H1 (cell line): ENCODE measurements at regions not wholly inside any gene's neighbourhood (a gene's known extent, or its start where the extent isn't known, plus 50 kb on each side); places are given as distances from the start of the nearest gene placed in this dataset.
A peak's percentile ranks its signal among the peaks of the same experiment; 100 is the strongest.

Experiments used
- CTCF ChIA-PET: fragments of 300-600 bp; sonication (Branson Sonifier 250); formaldehyde crosslinking; loops from one replicate; lab custom pipeline; 2021; ENCODE audit not compliant: partially characterized antibody; lab: Charles Lee
- POLR2A ChIA-PET: fragments of 300-600 bp; sonication (Branson Sonifier 250); formaldehyde crosslinking; loops from one replicate; lab custom pipeline; 2021; ENCODE audit warnings: inconsistent platforms; ENCODE audit not compliant: partially characterized antibody; lab: Charles Lee
- DNase-seq, 2 experiments: peaks; one replicate each; pipeline versions ENCODE4 v3.0.0 to v3.0.0-alpha.2; 2010 to 2022; ENCODE audit warnings: low spot score in 2 of 2, low read depth in 1 of 2, mixed read lengths in 1 of 2
- FAIRE-seq: peaks from 2 replicates; lab custom pipeline; 2011; peaks lifted over from hg19 to GRCh38; lab: Jason Lieb, UNC
- H2AFZ ChIP-seq: 2 replicates; pipeline ENCODE4 v1.8.1; 2012; ENCODE audit warnings: low read length, inconsistent platforms
- H2AK5ac ChIP-seq: 2 replicates; pipeline ENCODE4 v1.6.1; 2013; ENCODE audit warnings: low read depth, low read length
- H2BK120ac ChIP-seq: replicated peaks from 2 replicates; pipeline ENCODE3; 2013; ENCODE audit warnings: low read depth, low read length, inconsistent platforms
- H2BK12ac ChIP-seq: 2 replicates; pipeline ENCODE4 v1.6.1; 2013; ENCODE audit warnings: low read depth, low read length
- H2BK15ac ChIP-seq: 2 replicates; pipeline ENCODE4 v1.6.1; 2013; ENCODE audit warnings: low read length
- H2BK20ac ChIP-seq: 2 replicates; pipeline ENCODE4 v1.6.1; 2013; ENCODE audit warnings: low read length
- H2BK5ac ChIP-seq: 2 replicates; pipeline ENCODE4 v1.6.1; 2013; ENCODE audit warnings: low read depth, low read length
- H3K14ac ChIP-seq: 2 replicates; pipeline ENCODE4 v1.6.1; 2013; ENCODE audit warnings: inconsistent platforms; ENCODE audit not compliant: insufficient read length
- H3K18ac ChIP-seq: 2 replicates; pipeline ENCODE4 v1.6.1; 2013; ENCODE audit warnings: low read length; ENCODE audit errors: extremely low read depth
- H3K23ac ChIP-seq: 2 replicates; pipeline ENCODE4 v1.6.1; 2013; ENCODE audit warnings: inconsistent platforms; ENCODE audit not compliant: insufficient read length
- H3K23me2 ChIP-seq: 2 replicates; pipeline ENCODE4 v1.6.1; 2013; ENCODE audit warnings: low read depth, low read length
- H3K27ac ChIP-seq: 2 replicates; pipeline ENCODE4 v1.6.1; 2011; ENCODE audit warnings: low read depth, low read length, inconsistent platforms
- H3K27me3 ChIP-seq, 4 experiments: replicated peaks in 1 of 4; 1 replicate in 1 of 4; 2 replicates in 3 of 4; pipeline versions ENCODE4 v1.6.1 to v1.8.1; 2011 to 2013; ENCODE audit warnings: low read length in 3 of 4, mild to moderate bottlenecking in 3 of 4, inconsistent platforms in 2 of 4, mixed read lengths in 2 of 4, moderate library complexity in 1 of 4; ENCODE audit not compliant: control insufficient read depth in 3 of 4, insufficient read depth in 3 of 4; ENCODE audit errors: extremely low read depth in 1 of 4
- H3K36me3 ChIP-seq, 4 experiments: 2 replicates each; pipeline versions ENCODE4 v1.6.1 to v1.8.1; 2011 to 2013; ENCODE audit warnings: mild to moderate bottlenecking in 4 of 4, low read length in 3 of 4, moderate library complexity in 2 of 4, control low read depth in 1 of 4, inconsistent platforms in 1 of 4; ENCODE audit not compliant: insufficient read depth in 4 of 4, control insufficient read depth in 2 of 4
- H3K4ac ChIP-seq: replicated peaks from 2 replicates; pipeline ENCODE3; 2013; ENCODE audit warnings: low read length, low read depth, mixed read lengths, inconsistent platforms; ENCODE audit not compliant: insufficient read length
- H3K4me1 ChIP-seq, 4 experiments: replicated peaks in 1 of 4; 1 replicate in 1 of 4; 2 replicates in 3 of 4; pipeline versions ENCODE4 v1.6.1 to v1.8.1; 2011 to 2013; ENCODE audit warnings: low read length in 3 of 4, inconsistent platforms in 2 of 4, mixed read lengths in 1 of 4; ENCODE audit not compliant: insufficient read depth in 4 of 4, control insufficient read depth in 3 of 4
- H3K4me2 ChIP-seq, 2 experiments: 2 replicates each; pipeline versions ENCODE4 v1.6.1 to v1.8.1; 2011 to 2013; ENCODE audit warnings: low read depth in 2 of 2, low read length in 2 of 2, control low read depth in 1 of 2, inconsistent platforms in 1 of 2, mild to moderate bottlenecking in 1 of 2; ENCODE audit not compliant: insufficient read depth in 1 of 2
- H3K4me3 ChIP-seq, 4 experiments: fragments of 200-600, 300-600 bp in 1 of 4; sonication (generic), shearing (Covaris generic), sonication (Bioruptor Twin) in 1 of 4; 2 replicates each; pipeline versions ENCODE4 v1.5.1 to v1.8.1; 2011 to 2016; ENCODE audit warnings: low read length in 4 of 4, low read depth in 3 of 4, control low read depth in 2 of 4, inconsistent platforms in 2 of 4, mild to moderate bottlenecking in 2 of 4, mixed read lengths in 1 of 4, moderate library complexity in 1 of 4; ENCODE audit not compliant: insufficient read depth in 2 of 4; ENCODE audit errors: extremely low read depth in 1 of 4
- H3K56ac ChIP-seq: replicated peaks from 2 replicates; pipeline ENCODE3; 2013; ENCODE audit warnings: low read depth, mild to moderate bottlenecking, mixed read lengths, low read length, inconsistent platforms; ENCODE audit not compliant: insufficient read length
- H3K79me1 ChIP-seq: 2 replicates; pipeline ENCODE4 v1.6.1; 2013; ENCODE audit warnings: low read depth, low read length, control low read depth
- H3K79me2 ChIP-seq, 2 experiments: 2 replicates each; pipeline versions ENCODE4 v1.6.1 to v1.8.1; 2012 to 2013; ENCODE audit warnings: low read length in 2 of 2, mild to moderate bottlenecking in 2 of 2, inconsistent platforms in 1 of 2; ENCODE audit not compliant: insufficient read depth in 2 of 2, control insufficient read depth in 1 of 2
- H3K9ac ChIP-seq, 4 experiments: replicated peaks in 1 of 4; 1 replicate in 1 of 4; 2 replicates in 3 of 4; pipeline versions ENCODE4 v1.6.1 to v1.8.1; 2011 to 2013; ENCODE audit warnings: low read depth in 3 of 4, low read length in 3 of 4, control low read depth in 2 of 4, mild to moderate bottlenecking in 2 of 4, moderate library complexity in 2 of 4, inconsistent platforms in 1 of 4; ENCODE audit errors: extremely low read depth in 1 of 4
- H3K9me3 ChIP-seq, 2 experiments: 2 replicates each; pipeline versions ENCODE4 v1.6.1 to v1.8.1; 2012 to 2013; ENCODE audit warnings: mild to moderate bottlenecking in 2 of 2, moderate library complexity in 2 of 2, control low read depth in 1 of 2, inconsistent platforms in 1 of 2, low read depth in 1 of 2, low read length in 1 of 2, mixed read lengths in 1 of 2; ENCODE audit not compliant: insufficient read depth in 2 of 2
- H4K20me1 ChIP-seq, 2 experiments: replicated peaks in 1 of 2; 2 replicates each; pipeline versions ENCODE3 to v1.8.1; 2011 to 2013; ENCODE audit warnings: inconsistent platforms in 2 of 2, low read length in 2 of 2, mild to moderate bottlenecking in 1 of 2; ENCODE audit not compliant: insufficient read depth in 2 of 2, control insufficient read depth in 1 of 2
- H4K5ac ChIP-seq: 2 replicates; pipeline ENCODE4 v1.6.1; 2013; ENCODE audit warnings: low read length, low read depth, mixed read lengths, inconsistent platforms; ENCODE audit not compliant: insufficient read length
- H4K8ac ChIP-seq: 2 replicates; pipeline ENCODE4 v1.8.0; 2013; ENCODE audit warnings: mild to moderate bottlenecking, moderate library complexity, low read length, inconsistent platforms; ENCODE audit not compliant: insufficient read depth; ENCODE audit errors: extremely low read depth
- H4K91ac ChIP-seq: replicated peaks from 2 replicates; pipeline ENCODE3; 2013; ENCODE audit warnings: low read length, mixed read lengths, inconsistent platforms; ENCODE audit not compliant: insufficient read length
- BACH1 ChIP-seq: IDR thresholded peaks from 2 replicates; pipeline ENCODE4 v1.6.1; 2012; ENCODE audit warnings: low read length, improper control_type of control experiment
- RAD21 ChIP-seq, 2 experiments: IDR thresholded peaks in 1 of 2; conservative IDR thresholded peaks in 1 of 2; 2 replicates each; pipeline ENCODE4 v1.6.1; 2011; ENCODE audit warnings: low read depth in 2 of 2, low read length in 2 of 2, improper control_type of control experiment in 1 of 2, inconsistent platforms in 1 of 2, mild to moderate bottlenecking in 1 of 2, moderate library complexity in 1 of 2
- SIN3A ChIP-seq, 2 experiments: IDR thresholded peaks in 1 of 2; conservative IDR thresholded peaks in 1 of 2; 2 replicates each; pipeline ENCODE4 v1.6.1; 2011 to 2012; ENCODE audit warnings: low read length in 2 of 2, improper control_type of control experiment in 1 of 2, low read depth in 1 of 2, mild to moderate bottlenecking in 1 of 2
- WGBS, 2 experiments: shearing (Covaris generic) in 1 of 2; methylation state at CpG; one replicate each; pipeline versions ENCODE4 v1.1.6 to v1.1.7; 2013 to 2015; ENCODE audit warnings: low lambda C conversion rate in 2 of 2, mixed read lengths in 2 of 2, inconsistent platforms in 1 of 2, low coverage in 1 of 2, missing lambda C conversion rate in 1 of 2; ENCODE audit not compliant: insufficient replicate concordance in 2 of 2, insufficient coverage in 1 of 2, insufficient read length in 1 of 2; ENCODE audit errors: extremely low coverage in 1 of 2, missing lambda C conversion rate in 1 of 2; 5-methylcytosine and 5-hydroxymethylcytosine counted together

DNA sequence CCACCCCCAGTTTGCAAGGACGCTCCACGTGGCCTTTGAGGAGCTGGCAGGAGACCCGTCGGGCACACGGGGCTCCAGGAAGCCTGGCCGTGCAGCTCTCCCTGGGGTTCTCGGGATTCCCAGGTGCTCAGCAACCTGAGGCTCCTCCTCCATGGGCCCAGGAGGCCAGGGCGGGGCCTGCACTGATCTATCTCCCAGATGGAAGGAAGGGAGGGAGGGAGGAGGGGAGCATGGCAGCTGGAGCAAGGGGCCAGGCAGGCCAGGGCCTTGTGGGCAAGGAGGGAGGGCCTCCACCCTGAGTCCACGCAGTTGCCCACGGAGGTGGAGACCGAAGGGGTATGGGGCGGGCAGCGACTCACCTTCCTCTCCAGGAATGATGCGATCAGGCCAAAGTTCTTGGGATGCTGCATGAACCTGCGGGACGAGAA, 127.3 kb downstream of the RFLNA start:
- Histone ChIP-seq H3K9ac (no peak overlapping the region), H3K4me3 (no peak overlapping the region), H3K27ac (no peak overlapping the region), H2BK15ac (no peak overlapping the region), H3K56ac (no peak overlapping the region), H3K4me1 (peaks cover 0 to 5% (median 3%) of the 10 kb centered on the region in 4 experiments; a peak in 3 of 7 replicates), H3K23ac (no peak overlapping the region), H3K4ac (no peak overlapping the region), H3K4me2 (no peak overlapping the region), H2AFZ (no peak overlapping the region), H4K91ac (no peak overlapping the region), H3K79me2 (peaks cover 0 to 3% of the 10 kb centered on the region in 2 experiments; a peak in 1 of 4 replicates), H2BK12ac (no peak overlapping the region), H3K14ac (no peak overlapping the region), H3K23me2 (no peaks in the 10 kb centered on the region), H3K18ac (no peak overlapping the region), H4K8ac (no peak overlapping the region), H4K5ac (no peak overlapping the region), H2BK120ac (no peak overlapping the region), H2BK20ac (no peak overlapping the region), H3K36me3 (peaks cover 11 to 47% (median 24%) of the 10 kb centered on the region in 4 experiments), H2AK5ac (no peak overlapping the region), H3K9me3 (no peaks in the 10 kb centered on the region), H3K27me3 (no peaks in the 10 kb centered on the region), H2BK5ac (0 out of 2 replicates have a peak overlapping the region, but pooled peaks have one; percentile 52), H4K20me1 (peaks cover 2 to 4% of the 10 kb centered on the region in 2 experiments), H3K79me1 (peaks cover 2% of the 10 kb centered on the region; the same call in 1 of the 2 replicates)
- TF ChIP-seq BACH1 (no peak), RAD21 (IDR thresholded peaks at IDR 0.05 in 1 of 2, conservative IDR thresholded peaks at IDR 0.05 in 1 of 2; ENCODE audit: low read depth in 2 of 2, low read length in 2 of 2) (no peak), SIN3A (conservative IDR thresholded peaks at IDR 0.05 in 1 of 2, IDR thresholded peaks at IDR 0.05 in 1 of 2; ENCODE audit: low read depth in 1 of 2, low read length in 2 of 2) (no peak)
- WGBS, 2 experiments: 88% methylated on average over 13 of the region's 16 CpGs; no CpG with 5 or more reads in 1 of the 2 experiments
- CTCF ChIA-PET: interaction anchor here (0.9 to 1.5 kb wide), 3 partner anchors 8 to 349 kb away, joined by 3 read pairs; no protein-coding TSS in a partner anchor
- POLR2A ChIA-PET: interaction anchor here (0.9 kb wide), 1 partner anchor 10 kb away, joined by 3 read pairs; no protein-coding TSS in a partner anchor
- FAIRE-seq (no peak), DNase-seq (no peak)
